ENCODE measurements at regions not wholly inside any gene's neighbourhood (a gene's known extent, or its start where the extent isn't known, plus 50 kb on each side); places are given as distances from the start of the nearest gene placed in this dataset.

- no peak for FAIRE-seq
- no peak for DNase-seq (ENCODE audit: insufficient read length, low spot score)
- TF ChIP-seq POU2F2 (IDR thresholded peaks at IDR 0.05; ENCODE audit: low read depth, low read length) (no peak), TAF1 (IDR thresholded peaks at IDR 0.05; ENCODE audit: low read depth, low read length) (no peak), SPI1 (IDR thresholded peaks at IDR 0.05; ENCODE audit: low read depth, low read length) (no peak), POLR2AphosphoS5 (IDR thresholded peaks at IDR 0.05; ENCODE audit: low read depth, low read length) (no peak), PAX5 (IDR thresholded peaks at IDR 0.05; ENCODE audit: insufficient read depth, low read length, severe bottlenecking) (no peak)
Observed at GRCh38 chr11:122319691-122320620, 203.9 kb upstream of the BLID start.

DNA sequence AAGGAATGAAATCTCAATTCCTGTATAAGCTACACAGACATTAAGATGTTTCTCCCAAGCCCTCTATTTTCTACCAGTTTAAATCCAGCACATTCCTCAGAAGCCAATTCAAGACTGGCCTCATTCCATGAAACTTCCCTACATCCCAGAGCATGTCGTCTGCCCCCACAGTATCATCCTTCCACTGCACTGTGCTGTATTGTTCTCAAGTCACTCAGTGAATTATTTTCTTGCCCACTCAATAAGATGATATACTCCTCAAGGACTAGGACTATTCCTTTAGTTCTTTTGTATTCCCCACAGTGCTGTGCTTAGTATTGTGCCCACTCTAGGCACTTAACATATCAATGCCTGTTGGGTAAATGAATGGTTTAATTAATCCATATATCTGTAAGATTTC is 203.1 kb upstream of the BLID start:
- TF ChIP-seq PAX5 (IDR thresholded peaks at IDR 0.05; ENCODE audit: insufficient read depth, low read length, severe bottlenecking): no peak
- TF ChIP-seq SPI1 (IDR thresholded peaks at IDR 0.05; ENCODE audit: low read depth, low read length): no peak
- no peak for TF ChIP-seq POU2F2 (IDR thresholded peaks at IDR 0.05; ENCODE audit: low read depth, low read length)
- no peak for TF ChIP-seq TAF1 (IDR thresholded peaks at IDR 0.05; ENCODE audit: low read depth, low read length)
- no peak for TF ChIP-seq POLR2AphosphoS5 (IDR thresholded peaks at IDR 0.05; ENCODE audit: low read depth, low read length)
- TF ChIP-seq POLR2A (IDR thresholded peaks at IDR 0.05; ENCODE audit: low read depth, low read length): no peak
- FAIRE-seq: no peak
- DNase-seq (ENCODE audit: insufficient read length, low spot score): no peak

DNA sequence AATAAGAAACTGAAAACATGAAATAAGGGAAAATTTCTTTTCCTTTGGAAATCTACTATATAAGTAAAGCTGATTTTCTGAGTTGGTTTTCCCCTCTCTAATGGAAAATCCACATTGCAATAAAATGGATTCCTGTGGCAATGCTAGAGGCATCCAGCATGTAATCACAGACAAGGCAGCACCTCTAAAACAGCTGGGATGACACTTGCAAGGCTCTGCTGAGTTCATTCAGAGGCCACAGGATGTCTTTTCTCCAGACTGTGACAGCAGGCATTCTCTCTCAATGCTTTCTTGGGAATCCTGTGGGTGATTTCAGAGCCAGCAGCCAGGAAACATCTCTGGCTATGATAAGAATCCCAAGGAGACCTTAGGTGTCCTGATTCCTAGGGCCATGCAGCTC is 201.3 kb upstream of the BLID start:
- FAIRE-seq: no peak
- no peak for DNase-seq (ENCODE audit: insufficient read length, low spot score)
- TF ChIP-seq PAX5 (IDR thresholded peaks at IDR 0.05; ENCODE audit: insufficient read depth, low read length, severe bottlenecking) (no peak), SPI1 (IDR thresholded peaks at IDR 0.05; ENCODE audit: low read depth, low read length) (no peak), POLR2A (IDR thresholded peaks at IDR 0.05; ENCODE audit: low read depth, low read length) (no peak), TAF1 (IDR thresholded peaks at IDR 0.05; ENCODE audit: low read depth, low read length) (no peak), POU2F2 (IDR thresholded peaks at IDR 0.05; ENCODE audit: low read depth, low read length) (no peak), POLR2AphosphoS5 (IDR thresholded peaks at IDR 0.05; ENCODE audit: low read depth, low read length) (no peak)

GRCh38 chr11:122313581-122313980 is 197.6 kb upstream of the BLID start:
- DNase-seq (ENCODE audit: insufficient read length, low spot score): no peak
- no peak for TF ChIP-seq SPI1 (IDR thresholded peaks at IDR 0.05; ENCODE audit: low read depth, low read length)
- no peak for TF ChIP-seq POLR2AphosphoS5 (IDR thresholded peaks at IDR 0.05; ENCODE audit: low read depth, low read length)
- no peak for TF ChIP-seq POU2F2 (IDR thresholded peaks at IDR 0.05; ENCODE audit: low read depth, low read length)
- TF ChIP-seq POLR2A (IDR thresholded peaks at IDR 0.05; ENCODE audit: low read depth, low read length): no peak
- TF ChIP-seq PAX5 (IDR thresholded peaks at IDR 0.05; ENCODE audit: insufficient read depth, low read length, severe bottlenecking): no peak
- no peak for TF ChIP-seq TAF1 (IDR thresholded peaks at IDR 0.05; ENCODE audit: low read depth, low read length)
- no peak for FAIRE-seq

- DNase-seq (ENCODE audit: insufficient read length, low spot score) (no peak), FAIRE-seq (no peak)
- TF ChIP-seq TAF1 (IDR thresholded peaks at IDR 0.05; ENCODE audit: low read depth, low read length): no peak
- no peak for TF ChIP-seq POLR2AphosphoS5 (IDR thresholded peaks at IDR 0.05; ENCODE audit: low read depth, low read length)
- no peak for TF ChIP-seq POLR2A (IDR thresholded peaks at IDR 0.05; ENCODE audit: low read depth, low read length)
- no peak for TF ChIP-seq POU2F2 (IDR thresholded peaks at IDR 0.05; ENCODE audit: low read depth, low read length)
- TF ChIP-seq SPI1 (IDR thresholded peaks at IDR 0.05; ENCODE audit: low read depth, low read length): no peak
- no peak for TF ChIP-seq PAX5 (IDR thresholded peaks at IDR 0.05; ENCODE audit: insufficient read depth, low read length, severe bottlenecking)
Observed at GRCh38 chr11:122311216-122311755, 195.3 kb upstream of the BLID start.

GRCh38 chr11:122310766-122311165 is 194.8 kb upstream of the BLID start:
- TF ChIP-seq SPI1 (IDR thresholded peaks at IDR 0.05; ENCODE audit: low read depth, low read length): no peak
- TF ChIP-seq POLR2AphosphoS5 (IDR thresholded peaks at IDR 0.05; ENCODE audit: low read depth, low read length): no peak
- TF ChIP-seq POU2F2 (IDR thresholded peaks at IDR 0.05; ENCODE audit: low read depth, low read length): no peak
- no peak for TF ChIP-seq TAF1 (IDR thresholded peaks at IDR 0.05; ENCODE audit: low read depth, low read length)
- no peak for TF ChIP-seq POLR2A (IDR thresholded peaks at IDR 0.05; ENCODE audit: low read depth, low read length)
- TF ChIP-seq PAX5 (IDR thresholded peaks at IDR 0.05; ENCODE audit: insufficient read depth, low read length, severe bottlenecking): no peak
- FAIRE-seq (no peak), DNase-seq (ENCODE audit: insufficient read length, low spot score) (no peak)

- no peak for DNase-seq (ENCODE audit: insufficient read length, low spot score)
- FAIRE-seq: no peak
- no peak for TF ChIP-seq PAX5 (IDR thresholded peaks at IDR 0.05; ENCODE audit: insufficient read depth, low read length, severe bottlenecking)
- TF ChIP-seq POU2F2 (IDR thresholded peaks at IDR 0.05; ENCODE audit: low read depth, low read length): no peak
- TF ChIP-seq SPI1 (IDR thresholded peaks at IDR 0.05; ENCODE audit: low read depth, low read length): no peak
- no peak for TF ChIP-seq TAF1 (IDR thresholded peaks at IDR 0.05; ENCODE audit: low read depth, low read length)
Observed at GRCh38 chr11:122309262-122309925, 193.4 kb upstream of the BLID start.

- DNase-seq (ENCODE audit: insufficient read length, low spot score): no peak
- TF ChIP-seq PAX5 (IDR thresholded peaks at IDR 0.05; ENCODE audit: insufficient read depth, low read length, severe bottlenecking): no peak
- TF ChIP-seq POU2F2 (IDR thresholded peaks at IDR 0.05; ENCODE audit: low read depth, low read length): no peak
- no peak for TF ChIP-seq SPI1 (IDR thresholded peaks at IDR 0.05; ENCODE audit: low read depth, low read length)
- TF ChIP-seq POLR2AphosphoS5 (IDR thresholded peaks at IDR 0.05; ENCODE audit: low read depth, low read length): no peak
- TF ChIP-seq POLR2A (IDR thresholded peaks at IDR 0.05; ENCODE audit: low read depth, low read length): no peak
- no peak for TF ChIP-seq TAF1 (IDR thresholded peaks at IDR 0.05; ENCODE audit: low read depth, low read length)
- FAIRE-seq: no peak
Observed at GRCh38 chr11:122308226-122308625, 192.2 kb upstream of the BLID start.

DNA sequence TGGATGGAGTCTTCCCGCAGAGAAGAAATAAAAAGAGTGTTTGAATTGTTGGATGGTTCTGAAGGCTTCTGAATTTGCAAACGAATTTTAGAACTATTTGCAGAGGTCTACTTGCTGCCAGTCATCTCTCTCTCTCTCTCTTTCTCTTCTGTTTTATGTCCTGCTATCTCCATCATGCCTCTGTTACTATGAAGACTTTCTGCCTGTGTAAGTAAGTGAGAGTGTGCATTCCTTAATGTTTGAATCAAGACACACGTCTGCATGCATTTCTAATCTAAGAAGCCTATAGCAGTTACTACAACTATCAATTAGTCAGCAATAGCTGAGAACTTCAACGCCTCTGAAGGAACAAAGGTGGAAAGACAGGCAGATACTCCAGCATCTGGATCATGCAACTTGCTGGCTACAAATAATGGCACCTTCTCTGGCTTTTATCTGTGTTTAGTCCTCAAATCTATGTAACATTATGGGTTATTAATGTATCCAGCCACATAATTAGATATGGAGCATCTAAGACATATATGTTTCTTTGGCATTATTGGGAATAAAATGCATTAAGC is 191.5 kb upstream of the BLID start:
- DNase-seq (ENCODE audit: insufficient read length, low spot score) (no peak), FAIRE-seq (no peak)
- TF ChIP-seq SPI1 (IDR thresholded peaks at IDR 0.05; ENCODE audit: low read depth, low read length) (no peak), PAX5 (IDR thresholded peaks at IDR 0.05; ENCODE audit: insufficient read depth, low read length, severe bottlenecking) (no peak), POLR2AphosphoS5 (IDR thresholded peaks at IDR 0.05; ENCODE audit: low read depth, low read length) (no peak), POLR2A (IDR thresholded peaks at IDR 0.05; ENCODE audit: low read depth, low read length) (no peak), TAF1 (IDR thresholded peaks at IDR 0.05; ENCODE audit: low read depth, low read length) (no peak)

Measured in GM12891 (cell line).